ENCODE measurements at regions not wholly inside any gene's neighbourhood (a gene's known extent, or its start where the extent isn't known, plus 50 kb on each side); places are given as distances from the start of the nearest gene placed in this dataset.

DNA sequence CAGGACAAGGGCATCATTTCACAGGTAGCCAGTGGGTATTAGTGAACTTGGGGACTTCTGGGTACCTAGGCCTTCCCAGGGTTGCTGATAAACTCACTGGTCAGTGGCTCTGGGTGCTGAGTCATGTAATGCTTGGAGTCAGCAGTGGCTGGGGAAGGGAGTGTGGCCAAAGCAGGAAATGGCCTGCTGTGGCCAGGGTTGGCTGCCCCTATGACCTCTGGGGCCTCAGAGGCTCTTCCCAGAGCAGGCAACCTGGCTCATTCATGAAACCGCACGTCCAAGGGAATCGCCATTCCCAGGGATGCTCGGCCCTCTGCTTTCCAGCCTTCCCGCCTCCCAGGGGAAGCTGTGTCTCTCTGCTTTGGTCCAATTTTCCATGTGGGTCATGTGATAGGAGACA lies 294.9 kb downstream of the DYSF start:
- peak; percentile 56 for DNase-seq

GRCh38 chr2:71747559-71747958 lies 294.2 kb downstream of the DYSF start:
- DNase-seq = no peak

- DNase-seq = no peak
These were observed 293.7 kb downstream of the DYSF start for GRCh38 chr2:71746946-71747501.

GRCh38 chr2:71744781-71745180 lies 291.4 kb downstream of the DYSF start:
- no peak for DNase-seq

- peak; percentile 15 for DNase-seq
These were observed 290.8 kb downstream of the DYSF start for GRCh38 chr2:71743995-71744675.

DNA sequence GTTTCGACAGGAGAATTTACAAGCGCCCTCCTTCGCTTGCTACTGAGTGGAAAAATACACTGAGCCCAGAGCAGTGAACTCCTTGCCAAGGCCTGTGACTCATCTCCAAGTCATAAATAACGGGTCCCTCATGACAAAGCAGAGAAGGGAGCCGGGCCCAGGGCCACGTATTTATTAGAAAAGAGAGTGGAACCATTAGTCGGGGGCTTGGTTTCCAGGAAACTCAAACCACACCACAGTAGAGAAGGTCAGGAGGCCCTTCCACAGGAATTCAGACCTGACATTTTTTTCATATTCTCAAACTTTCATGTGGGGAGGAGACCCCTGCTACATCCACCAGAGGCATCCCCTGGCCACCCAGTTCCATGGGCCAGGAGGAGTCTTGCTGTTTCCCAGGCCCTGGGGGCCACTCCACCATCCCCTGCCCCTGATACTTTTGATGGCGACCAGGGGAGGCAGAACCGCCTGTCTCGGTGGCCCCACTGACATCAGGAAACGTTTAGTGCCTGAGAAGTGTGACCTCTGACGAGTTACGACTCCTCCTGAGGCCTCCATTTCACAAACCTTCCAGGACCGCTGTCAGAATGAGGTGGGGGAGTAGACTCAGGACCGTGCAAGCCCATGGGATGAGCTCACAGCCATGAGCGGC lies 289.7 kb downstream of the DYSF start:
- peak; percentile 84 for DNase-seq

- DNase-seq = no peak
These were observed 283.6 kb downstream of the DYSF start for GRCh38 chr2:71736986-71737385.

DNA sequence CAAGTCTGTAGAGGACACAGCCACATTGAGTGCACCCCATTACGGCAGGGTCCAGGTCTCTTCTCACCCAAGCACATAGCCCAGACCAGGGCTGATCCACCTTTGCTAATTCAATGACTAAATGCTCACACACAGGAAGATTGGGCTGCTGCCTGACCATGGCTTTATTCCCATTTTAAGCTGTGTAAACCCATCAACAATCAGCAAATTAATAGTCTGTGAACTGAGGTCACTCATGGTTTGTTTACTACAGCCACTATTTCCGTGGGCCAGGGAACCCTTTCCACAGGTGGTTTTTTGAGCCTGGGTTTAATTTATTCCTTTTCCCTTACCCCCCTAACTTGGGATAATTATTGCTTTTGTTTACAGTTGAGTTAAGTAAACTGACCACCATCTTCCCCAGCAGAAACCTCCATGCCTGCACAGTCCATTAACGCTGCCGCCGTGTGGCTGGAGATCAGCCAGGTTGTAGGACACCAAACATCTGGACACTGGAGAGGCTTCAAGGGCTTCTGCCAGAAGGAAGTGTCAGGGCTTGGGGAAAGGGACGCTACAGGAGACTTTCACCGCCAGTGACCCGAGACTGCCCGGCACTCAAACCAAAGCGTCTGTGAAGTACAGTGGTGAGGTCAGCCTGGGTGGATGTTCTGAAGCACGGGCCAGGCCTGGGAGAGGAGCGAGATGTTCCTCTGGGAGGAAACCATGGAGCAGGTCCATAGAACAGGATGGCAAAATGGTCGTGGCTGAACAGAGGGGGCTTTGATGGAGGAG lies 282.9 kb downstream of the DYSF start:
- DNase-seq = no peak
